ENCODE measurements at regions not wholly inside any gene's neighbourhood (a gene's known extent, or its start where the extent isn't known, plus 50 kb on each side); places are given as distances from the start of the nearest gene placed in this dataset.

DNA sequence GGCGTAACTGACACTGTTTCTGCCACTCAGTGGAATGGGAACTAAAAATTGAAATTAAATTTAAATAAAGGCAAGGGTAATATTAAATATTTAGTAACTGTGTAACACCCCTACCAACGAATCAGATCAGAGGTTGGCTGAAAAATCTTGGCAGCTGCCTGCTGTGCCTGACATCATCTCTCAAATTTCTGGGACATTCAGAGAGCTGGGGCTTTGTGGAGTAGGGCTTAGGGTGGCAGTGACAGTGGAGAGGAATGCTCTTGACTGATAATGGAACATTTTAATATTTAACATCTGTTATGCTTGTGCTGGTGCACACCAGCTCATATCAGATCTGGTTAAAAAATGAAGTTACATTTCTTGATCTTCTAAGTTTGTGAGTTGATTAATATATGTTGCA is 62.2 kb downstream of the RFPL4B start:
- TF ChIP-seq, protein P1, sequence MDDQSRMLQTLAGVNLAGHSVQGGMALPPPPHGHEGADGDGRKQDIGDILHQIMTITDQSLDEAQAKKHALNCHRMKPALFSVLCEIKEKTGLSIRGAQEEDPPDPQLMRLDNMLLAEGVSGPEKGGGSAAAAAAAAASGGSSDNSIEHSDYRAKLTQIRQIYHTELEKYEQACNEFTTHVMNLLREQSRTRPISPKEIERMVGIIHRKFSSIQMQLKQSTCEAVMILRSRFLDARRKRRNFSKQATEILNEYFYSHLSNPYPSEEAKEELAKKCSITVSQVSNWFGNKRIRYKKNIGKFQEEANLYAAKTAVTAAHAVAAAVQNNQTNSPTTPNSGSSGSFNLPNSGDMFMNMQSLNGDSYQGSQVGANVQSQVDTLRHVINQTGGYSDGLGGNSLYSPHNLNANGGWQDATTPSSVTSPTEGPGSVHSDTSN (IDR thresholded peaks at IDR 0.05), result no peak
- TF ChIP-seq EZH2phosphoT487 (IDR thresholded peaks at IDR 0.05; ENCODE audit: borderline replicate concordance, low read depth) (no peak), EP300 (IDR thresholded peaks at IDR 0.05; ENCODE audit: borderline replicate concordance in 1 of 2, low read depth in 1 of 2, low read length in 1 of 2) (no peak), JUND (IDR thresholded peaks at IDR 0.05) (no peak), RAD21 (IDR thresholded peaks at IDR 0.05; ENCODE audit: low read length) (no peak), RXRA (IDR thresholded peaks at IDR 0.05; ENCODE audit: borderline replicate concordance, low read depth) (no peak), POLR2AphosphoS5 (IDR thresholded peaks at IDR 0.05; ENCODE audit: low read depth, low read length) (no peak)
- TF ChIP-seq, protein P2, sequence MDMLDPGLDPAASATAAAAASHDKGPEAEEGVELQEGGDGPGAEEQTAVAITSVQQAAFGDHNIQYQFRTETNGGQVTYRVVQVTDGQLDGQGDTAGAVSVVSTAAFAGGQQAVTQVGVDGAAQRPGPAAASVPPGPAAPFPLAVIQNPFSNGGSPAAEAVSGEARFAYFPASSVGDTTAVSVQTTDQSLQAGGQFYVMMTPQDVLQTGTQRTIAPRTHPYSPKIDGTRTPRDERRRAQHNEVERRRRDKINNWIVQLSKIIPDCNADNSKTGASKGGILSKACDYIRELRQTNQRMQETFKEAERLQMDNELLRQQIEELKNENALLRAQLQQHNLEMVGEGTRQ (IDR thresholded peaks at IDR 0.05; ENCODE audit: borderline replicate concordance, low read depth, low read length), result no peak
- TF ChIP-seq, protein P3, sequence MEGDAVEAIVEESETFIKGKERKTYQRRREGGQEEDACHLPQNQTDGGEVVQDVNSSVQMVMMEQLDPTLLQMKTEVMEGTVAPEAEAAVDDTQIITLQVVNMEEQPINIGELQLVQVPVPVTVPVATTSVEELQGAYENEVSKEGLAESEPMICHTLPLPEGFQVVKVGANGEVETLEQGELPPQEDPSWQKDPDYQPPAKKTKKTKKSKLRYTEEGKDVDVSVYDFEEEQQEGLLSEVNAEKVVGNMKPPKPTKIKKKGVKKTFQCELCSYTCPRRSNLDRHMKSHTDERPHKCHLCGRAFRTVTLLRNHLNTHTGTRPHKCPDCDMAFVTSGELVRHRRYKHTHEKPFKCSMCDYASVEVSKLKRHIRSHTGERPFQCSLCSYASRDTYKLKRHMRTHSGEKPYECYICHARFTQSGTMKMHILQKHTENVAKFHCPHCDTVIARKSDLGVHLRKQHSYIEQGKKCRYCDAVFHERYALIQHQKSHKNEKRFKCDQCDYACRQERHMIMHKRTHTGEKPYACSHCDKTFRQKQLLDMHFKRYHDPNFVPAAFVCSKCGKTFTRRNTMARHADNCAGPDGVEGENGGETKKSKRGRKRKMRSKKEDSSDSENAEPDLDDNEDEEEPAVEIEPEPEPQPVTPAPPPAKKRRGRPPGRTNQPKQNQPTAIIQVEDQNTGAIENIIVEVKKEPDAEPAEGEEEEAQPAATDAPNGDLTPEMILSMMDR (IDR thresholded peaks at IDR 0.05), result no peak

Data from SK-N-SH (cell line).